ENCODE measurements at regions not wholly inside any gene's neighbourhood (a gene's known extent, or its start where the extent isn't known, plus 50 kb on each side); places are given as distances from the start of the nearest gene placed in this dataset.

DNA sequence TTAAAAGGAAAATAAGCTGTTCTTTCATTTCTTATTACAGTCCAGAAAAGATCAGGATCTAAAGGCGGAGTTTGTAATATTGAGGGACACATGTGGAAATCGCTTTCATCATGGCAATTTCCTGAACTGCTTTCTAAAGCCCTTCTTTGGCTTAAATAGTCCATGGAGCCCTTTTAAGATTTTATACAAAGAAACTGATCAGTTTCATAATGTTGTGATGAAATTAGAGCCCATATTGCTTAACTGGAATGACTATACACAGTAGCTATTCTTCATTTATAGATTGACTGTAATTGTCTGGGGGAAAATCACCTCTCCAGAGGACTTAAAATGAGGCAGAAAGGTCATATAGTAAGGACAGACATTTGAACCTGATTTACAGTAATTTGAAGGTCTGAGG is 322.2 kb downstream of the ETAA1 start:
- peaks cover 17% of the 10 kb centered on the region for H3K9me3 Mint-ChIP-seq
- H3K4me1 Mint-ChIP-seq, result peaks cover 14% of the 10 kb centered on the region
- no peak overlapping the region for H3K27ac Mint-ChIP-seq
- peaks cover 6% of the 10 kb centered on the region for H3K36me3 Mint-ChIP-seq (ENCODE audit: low read depth)
- no peak overlapping the region for H3K4me3 Mint-ChIP-seq
- TF ChIP-seq, protein P1, sequence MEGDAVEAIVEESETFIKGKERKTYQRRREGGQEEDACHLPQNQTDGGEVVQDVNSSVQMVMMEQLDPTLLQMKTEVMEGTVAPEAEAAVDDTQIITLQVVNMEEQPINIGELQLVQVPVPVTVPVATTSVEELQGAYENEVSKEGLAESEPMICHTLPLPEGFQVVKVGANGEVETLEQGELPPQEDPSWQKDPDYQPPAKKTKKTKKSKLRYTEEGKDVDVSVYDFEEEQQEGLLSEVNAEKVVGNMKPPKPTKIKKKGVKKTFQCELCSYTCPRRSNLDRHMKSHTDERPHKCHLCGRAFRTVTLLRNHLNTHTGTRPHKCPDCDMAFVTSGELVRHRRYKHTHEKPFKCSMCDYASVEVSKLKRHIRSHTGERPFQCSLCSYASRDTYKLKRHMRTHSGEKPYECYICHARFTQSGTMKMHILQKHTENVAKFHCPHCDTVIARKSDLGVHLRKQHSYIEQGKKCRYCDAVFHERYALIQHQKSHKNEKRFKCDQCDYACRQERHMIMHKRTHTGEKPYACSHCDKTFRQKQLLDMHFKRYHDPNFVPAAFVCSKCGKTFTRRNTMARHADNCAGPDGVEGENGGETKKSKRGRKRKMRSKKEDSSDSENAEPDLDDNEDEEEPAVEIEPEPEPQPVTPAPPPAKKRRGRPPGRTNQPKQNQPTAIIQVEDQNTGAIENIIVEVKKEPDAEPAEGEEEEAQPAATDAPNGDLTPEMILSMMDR (IDR thresholded peaks at IDR 0.05), result no peak
- DNase-seq, result no peak
- H3K27me3 Mint-ChIP-seq (ENCODE audit: low read depth, poor library complexity), result no peaks in the 10 kb centered on the region

DNA sequence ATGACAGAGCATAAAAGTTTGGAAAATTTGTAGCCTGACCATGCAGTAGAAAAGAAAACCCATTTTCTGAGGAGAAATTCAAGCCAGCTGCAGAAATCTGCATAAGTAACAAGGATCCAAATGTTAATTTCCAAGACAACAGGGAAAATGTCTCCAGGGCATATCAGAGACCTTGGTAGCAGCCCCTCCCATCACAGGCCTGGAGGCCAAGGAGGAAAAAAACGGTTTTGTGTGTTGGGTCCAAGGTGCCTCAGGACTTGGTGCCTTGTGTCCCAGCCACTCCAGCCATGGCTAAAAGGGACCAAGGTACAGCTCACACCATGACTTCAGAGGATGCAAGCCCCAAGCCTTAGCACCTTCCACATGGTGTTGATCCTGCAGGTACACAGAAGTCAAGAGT is 324.4 kb downstream of the ETAA1 start:
- TF ChIP-seq, protein P1 (IDR thresholded peaks at IDR 0.05), result no peak
- Mint-ChIP-seq H3K27ac (no peak overlapping the region), H3K36me3 (ENCODE audit: low read depth) (peaks cover 6% of the 10 kb centered on the region), H3K27me3 (ENCODE audit: low read depth, poor library complexity) (no peaks in the 10 kb centered on the region), H3K9me3 (peaks cover 17% of the 10 kb centered on the region), H3K4me3 (no peak overlapping the region), H3K4me1 (peaks cover 27% of the 10 kb centered on the region)
- no peak for DNase-seq

DNA sequence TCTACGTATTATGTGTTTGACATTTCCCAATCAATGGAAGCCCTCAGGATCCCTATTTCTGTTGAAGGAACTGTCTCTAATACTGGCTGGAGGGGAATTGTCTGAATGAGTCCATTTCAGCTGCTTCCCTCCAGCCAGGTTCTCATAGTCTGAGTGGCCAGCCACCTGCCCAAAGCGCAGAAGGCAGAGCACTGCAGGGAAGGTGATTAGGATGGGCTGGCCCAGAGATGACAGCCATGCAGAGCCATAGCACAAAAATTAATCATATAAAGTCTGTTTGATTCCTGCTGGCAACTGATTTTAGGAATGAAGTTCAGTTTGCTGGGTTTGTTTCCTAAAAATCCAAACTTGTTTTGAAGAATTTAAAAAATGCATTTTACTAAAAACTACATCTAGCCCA is 327.1 kb downstream of the ETAA1 start:
- Mint-ChIP-seq H3K27ac (no peak overlapping the region), H3K27me3 (ENCODE audit: low read depth, poor library complexity) (peaks cover 4% of the 10 kb centered on the region), H3K4me3 (no peak overlapping the region), H3K4me1 (peaks cover 26% of the 10 kb centered on the region), H3K9me3 (peaks cover 17% of the 10 kb centered on the region), H3K36me3 (ENCODE audit: low read depth) (peaks cover 6% of the 10 kb centered on the region)
- DNase-seq, result no peak
- TF ChIP-seq, protein P1 (IDR thresholded peaks at IDR 0.05), result no peak

DNA sequence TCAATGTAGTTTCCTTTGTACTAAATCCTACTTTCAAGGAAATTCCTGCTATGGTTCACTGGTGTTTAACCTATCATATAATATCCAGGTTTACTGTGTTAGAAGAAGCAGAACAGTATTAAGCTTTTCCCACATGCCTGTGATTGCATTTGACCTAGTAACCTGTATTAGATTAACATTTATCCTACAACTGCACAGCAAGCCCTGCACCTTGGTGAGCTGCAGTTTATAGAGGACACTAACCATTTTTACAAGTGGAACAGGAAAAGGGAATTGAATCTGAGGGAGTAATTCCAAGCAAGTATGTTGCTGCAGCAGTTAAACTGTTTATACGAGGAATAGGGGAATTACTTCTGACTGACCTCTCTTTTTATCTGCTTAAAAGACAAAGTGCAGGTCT is 328.6 kb downstream of the ETAA1 start:
- H3K4me1 Mint-ChIP-seq, result peaks cover 26% of the 10 kb centered on the region
- DNase-seq, result no peak
- TF ChIP-seq, protein P1 (IDR thresholded peaks at IDR 0.05), result no peak
- no peak overlapping the region for H3K4me3 Mint-ChIP-seq
- peaks cover 4% of the 10 kb centered on the region for H3K27me3 Mint-ChIP-seq (ENCODE audit: low read depth, poor library complexity)
- H3K36me3 Mint-ChIP-seq (ENCODE audit: low read depth), result peaks cover 6% of the 10 kb centered on the region
- no peak overlapping the region for H3K27ac Mint-ChIP-seq
- peaks cover 16% of the 10 kb centered on the region for H3K9me3 Mint-ChIP-seq

DNA sequence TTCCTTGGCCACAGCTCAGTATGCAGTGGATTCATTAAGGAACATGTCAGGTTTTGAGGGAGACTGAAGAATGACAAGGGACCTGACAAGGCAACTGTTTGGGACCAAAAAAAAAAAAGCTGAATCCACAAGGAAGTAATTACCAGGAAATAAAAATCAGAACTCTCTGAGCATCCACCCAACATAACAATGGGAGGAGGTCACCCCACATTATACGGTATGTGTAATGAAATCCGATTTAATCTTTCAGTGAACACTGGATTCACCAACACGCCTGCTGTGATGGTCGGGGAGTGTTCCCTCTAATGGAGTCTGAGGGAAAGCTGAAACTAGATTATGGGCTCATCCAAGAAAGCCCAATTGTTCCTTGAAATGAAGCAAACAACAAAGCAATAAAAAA is 329.3 kb downstream of the ETAA1 start:
- Mint-ChIP-seq H3K27me3 (ENCODE audit: low read depth, poor library complexity) (peaks cover 4% of the 10 kb centered on the region), H3K4me3 (no peak overlapping the region), H3K4me1 (peaks cover 26% of the 10 kb centered on the region), H3K36me3 (ENCODE audit: low read depth) (no peaks in the 10 kb centered on the region), H3K9me3 (peaks cover 9% of the 10 kb centered on the region), H3K27ac (no peak overlapping the region)
- TF ChIP-seq, protein P1 (IDR thresholded peaks at IDR 0.05), result no peak
- no peak for DNase-seq

DNA sequence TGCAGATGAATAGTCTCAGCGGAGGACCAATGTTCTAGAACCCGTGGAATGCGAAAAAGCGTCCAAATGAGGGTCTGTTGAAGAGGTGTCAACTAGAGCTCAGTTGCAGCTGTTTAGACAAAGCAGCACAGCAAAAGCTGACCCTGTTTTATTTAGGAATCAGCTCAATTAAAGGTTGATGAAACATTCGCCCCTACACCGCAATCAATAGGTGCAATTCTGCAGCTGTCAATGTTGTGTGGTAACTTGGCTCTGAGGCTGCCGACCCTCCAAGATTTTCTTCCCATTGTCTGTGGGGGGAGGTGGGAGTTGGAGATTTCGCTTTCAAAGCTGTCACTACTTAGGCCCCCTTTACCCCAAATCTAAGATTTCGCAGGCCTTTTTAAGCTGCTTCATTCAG is 330.0 kb downstream of the ETAA1 start:
- Mint-ChIP-seq H3K27me3 (ENCODE audit: low read depth, poor library complexity) (peaks cover 4% of the 10 kb centered on the region), H3K4me3 (no peak overlapping the region), H3K4me1 (peaks cover 26% of the 10 kb centered on the region), H3K9me3 (peaks cover 3% of the 10 kb centered on the region), H3K27ac (no peak overlapping the region), H3K36me3 (ENCODE audit: low read depth) (no peaks in the 10 kb centered on the region)
- DNase-seq, result no peak
- TF ChIP-seq, protein P1 (IDR thresholded peaks at IDR 0.05), result no peak

Data from nephron progenitor cell (in vitro differentiated cells).